Raji (cell line): ENCODE measurements at regions not wholly inside any gene's neighbourhood (a gene's known extent, or its start where the extent isn't known, plus 50 kb on each side); places are given as distances from the start of the nearest gene placed in this dataset.

ENCODE experiments used
- POLR2A ChIP-seq: IDR thresholded peaks from 2 replicates; pipeline ENCODE4 v1.6.1; 2011; ENCODE audit warnings: low read depth, low read length, control low read depth; ENCODE audit not compliant: insufficient read depth

DNA sequence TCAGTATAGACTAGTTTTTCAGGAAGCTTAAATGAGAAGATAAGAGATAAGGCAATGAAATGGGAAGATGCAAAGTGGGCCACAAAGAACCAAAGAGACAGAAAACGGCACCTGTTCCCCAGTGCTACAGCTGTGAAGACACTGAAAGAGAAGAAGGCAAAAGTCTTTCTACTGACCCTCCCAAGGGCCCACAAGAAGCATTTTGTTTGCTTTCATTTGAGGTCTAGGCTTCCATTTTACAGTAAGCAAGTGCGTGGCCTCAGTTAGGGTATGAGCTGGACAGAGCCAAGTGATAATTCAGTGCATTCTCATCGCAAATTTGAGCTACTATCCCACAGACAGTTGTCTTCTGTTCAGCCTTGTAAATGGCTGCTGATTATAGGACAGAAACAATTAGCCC is 53.4 kb upstream of the STK17B start:
- TF ChIP-seq POLR2A: no peak

DNA sequence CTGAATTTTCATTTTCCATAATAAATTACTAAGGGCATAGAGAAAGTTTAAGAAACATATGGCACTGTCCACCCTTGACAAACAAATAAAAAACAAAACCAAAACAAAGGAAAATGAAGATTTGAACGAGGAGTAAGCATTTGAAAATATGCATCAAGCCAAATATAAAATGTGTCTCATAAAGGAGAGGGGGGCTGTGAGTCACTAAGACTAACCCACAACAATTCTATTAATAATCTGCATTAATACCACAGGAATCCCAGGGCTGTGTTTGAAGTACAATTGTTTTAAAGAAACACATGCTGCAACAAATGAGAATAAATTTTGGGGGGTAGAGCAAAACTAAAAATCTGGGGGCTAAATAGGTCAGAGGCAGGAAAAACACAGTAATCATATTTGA is 53.8 kb upstream of the STK17B start:
- no peak for TF ChIP-seq POLR2A

DNA sequence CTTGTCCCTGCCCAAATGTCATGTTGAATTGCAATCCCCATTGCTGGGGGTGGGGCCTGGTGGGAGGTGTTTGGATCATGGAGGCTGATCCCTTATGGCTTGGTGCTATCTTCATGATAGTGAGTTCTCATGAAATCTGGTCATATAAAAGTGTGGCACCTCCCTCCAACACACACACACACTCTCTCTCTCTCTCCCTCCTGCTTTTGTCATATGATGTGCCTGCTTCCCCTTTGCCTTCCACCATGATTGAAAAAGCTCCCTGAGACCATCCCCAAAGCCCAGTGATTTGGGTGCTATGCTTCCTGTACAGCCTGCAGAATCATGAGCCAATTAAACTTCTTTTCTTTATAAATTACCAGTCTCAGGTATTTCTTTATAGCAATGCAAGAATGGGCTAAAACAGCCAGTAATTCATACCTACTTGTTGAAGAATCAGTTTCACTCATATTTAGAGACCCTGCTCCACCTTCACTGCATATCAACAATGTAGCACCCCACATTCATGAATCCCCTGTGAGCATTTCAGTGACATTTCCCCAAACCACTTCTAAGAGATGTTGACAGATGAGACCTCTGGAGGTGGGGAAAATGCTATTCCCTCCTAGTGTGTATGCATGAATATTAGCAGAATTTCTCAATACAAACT is 54.8 kb upstream of the STK17B start:
- no peak for TF ChIP-seq POLR2A

DNA sequence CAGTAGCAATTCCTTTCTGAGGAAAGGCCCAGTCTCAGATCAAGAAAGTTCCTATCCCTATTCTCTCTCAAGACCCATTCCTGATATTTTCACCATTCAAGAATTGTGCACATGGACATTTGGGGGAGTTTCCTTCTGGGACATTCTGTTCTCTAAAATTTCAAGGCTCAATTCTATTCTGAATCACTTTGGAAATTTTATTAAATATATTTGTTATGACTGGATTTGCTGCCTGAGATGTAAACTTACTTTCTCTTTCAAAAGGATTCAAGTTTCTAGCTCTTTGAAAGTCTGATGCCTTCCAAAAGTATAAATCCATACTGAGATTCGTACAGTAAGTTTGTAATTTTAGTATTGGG is 55.3 kb upstream of the STK17B start:
- no peak for TF ChIP-seq POLR2A

DNA sequence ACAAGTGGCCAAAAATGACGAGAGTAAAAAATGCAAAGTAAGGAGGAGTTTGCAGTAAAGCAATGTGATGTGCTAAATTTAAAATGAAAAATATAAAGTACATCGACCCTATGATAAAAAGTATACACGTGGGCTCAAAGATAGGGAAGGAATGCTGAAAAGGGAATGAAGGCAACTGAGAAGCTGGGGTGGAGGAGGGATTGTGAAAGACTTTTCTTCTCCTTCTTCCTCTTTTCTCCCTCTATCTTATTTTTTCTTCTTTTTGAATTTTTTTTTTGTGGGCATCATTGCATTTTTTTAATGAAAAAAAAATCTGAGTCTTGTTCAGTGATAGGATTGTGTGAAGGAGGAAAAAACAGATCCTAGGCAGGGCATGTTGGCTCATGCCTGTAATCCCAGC is 57.6 kb upstream of the STK17B start:
- no peak for TF ChIP-seq POLR2A

DNA sequence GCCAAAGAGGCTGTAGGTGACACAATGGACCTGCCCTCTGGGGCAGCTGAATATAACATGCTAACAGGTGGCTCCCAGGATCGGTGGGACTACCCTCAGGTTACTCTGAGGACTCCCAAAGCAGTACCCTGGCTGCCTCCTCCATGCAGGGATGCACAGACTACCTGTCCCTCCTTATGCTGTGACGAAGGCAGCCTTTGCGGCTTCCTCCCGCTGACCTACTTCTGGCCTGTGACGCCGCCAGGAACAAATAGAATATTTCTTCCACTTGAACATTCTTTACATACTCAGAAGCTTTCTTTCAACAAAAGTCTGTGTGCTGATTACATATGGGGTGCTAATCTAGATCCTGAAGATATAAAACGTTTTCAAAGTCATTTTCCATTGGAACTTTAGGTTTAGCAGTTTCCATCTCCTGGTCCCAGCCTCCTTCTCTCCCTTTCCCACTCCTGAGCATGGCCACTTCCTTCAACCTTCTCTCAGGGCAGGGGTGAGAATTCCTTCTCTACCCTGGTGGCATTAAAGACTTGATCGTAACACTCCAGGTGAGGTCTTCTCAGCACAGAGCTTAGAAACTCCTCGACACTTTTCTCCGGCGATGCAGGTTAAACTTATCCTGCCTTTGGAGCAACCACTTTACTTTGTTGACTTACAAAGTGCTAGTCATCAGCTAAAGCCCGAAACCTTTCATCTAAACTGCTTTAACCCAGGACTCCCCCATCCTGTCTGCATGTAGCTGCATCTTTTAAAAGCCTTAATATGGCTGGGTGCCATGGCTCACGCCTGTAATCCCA is 58.9 kb upstream of the STK17B start:
- TF ChIP-seq POLR2A: no peak

DNA sequence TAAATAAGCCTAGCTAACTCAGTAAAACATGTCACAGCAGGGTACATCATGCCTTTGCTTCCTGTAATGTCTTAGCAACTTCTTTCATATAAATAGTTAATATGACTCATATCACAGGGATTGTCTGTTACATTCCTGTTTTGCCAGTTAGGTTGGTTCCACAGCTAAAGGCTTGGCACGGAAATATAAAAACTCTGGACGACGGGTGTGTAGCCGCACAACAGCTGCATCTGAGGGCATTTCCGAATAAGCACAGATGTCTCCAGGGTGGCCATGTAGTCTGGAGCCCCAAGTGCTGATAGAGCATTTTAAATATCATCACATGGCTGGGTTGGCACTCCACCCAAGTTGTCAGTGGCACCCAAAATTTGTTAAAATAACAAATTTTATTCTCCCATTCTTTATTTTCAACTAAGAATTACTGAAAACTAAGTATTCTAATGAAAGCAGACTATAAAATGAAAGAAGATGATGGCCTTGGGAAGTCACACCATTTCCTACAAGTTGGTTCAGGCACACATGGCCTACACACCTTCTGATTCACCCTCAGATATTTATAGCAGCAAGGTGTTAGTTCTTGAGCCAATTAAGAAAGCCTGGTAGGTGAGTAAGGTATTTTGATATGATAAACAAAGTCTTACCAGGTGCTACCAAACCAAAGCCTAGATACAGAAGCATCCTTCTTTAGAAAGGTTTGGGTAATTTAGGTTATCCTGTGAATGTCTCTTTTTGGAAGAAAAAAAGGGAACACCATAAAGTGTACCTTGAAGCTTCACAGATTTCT is 61.8 kb upstream of the STK17B start:
- TF ChIP-seq POLR2A: 0 out of 2 replicates have a peak, but pooled peaks have one; percentile 16

DNA sequence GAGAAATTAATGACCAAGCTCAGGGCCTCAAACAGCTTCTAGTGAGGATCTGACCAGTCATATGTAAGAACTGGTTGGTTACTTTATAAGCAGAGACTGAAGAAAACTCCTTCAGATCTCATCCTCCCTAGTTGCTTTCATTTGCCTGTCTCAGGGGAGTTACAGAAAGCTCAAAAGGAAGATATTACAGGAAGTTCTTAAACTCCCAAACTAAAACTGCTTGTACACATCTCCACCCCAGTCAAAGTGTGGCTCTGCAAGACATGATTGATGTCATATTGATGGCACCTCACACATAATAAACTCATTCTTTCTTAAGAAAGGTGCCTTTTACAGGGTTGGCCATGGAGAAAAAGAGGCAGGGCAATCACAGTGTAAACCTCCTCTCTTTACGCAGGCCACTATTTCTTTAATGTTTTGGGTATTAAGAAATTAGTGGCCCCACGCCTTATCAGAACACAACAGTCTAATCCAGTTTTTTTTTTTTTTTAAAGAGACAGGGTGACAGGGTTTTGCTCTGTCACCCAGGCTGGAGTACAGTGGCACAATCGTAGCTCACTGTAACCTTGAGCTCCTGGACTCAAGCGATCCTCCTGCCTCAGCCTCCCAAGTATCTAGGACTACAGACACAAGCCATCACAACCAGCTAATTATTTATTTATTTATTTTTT is 62.6 kb upstream of the STK17B start:
- TF ChIP-seq POLR2A: peak; percentile 31; the same call in 1 of the 2 replicates

DNA sequence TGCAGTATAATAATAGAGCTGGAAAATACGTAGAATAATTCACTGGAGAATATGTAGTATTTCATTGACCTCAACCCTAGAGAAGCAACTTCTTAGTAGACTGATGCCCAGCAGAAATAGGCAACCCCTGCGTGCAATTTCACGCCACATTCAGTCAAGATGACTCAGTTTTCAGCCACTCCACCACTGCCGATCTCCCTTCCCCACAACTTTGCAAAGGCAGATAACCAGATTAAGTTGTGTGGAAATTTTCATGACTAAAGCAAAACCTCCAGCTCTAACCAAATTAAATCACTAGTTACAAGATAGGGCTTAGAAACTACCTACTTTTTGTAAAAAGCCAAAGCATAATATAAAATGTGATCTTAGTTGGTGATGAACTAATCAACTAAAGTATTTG is 63.3 kb upstream of the STK17B start:
- TF ChIP-seq POLR2A: no peak

DNA sequence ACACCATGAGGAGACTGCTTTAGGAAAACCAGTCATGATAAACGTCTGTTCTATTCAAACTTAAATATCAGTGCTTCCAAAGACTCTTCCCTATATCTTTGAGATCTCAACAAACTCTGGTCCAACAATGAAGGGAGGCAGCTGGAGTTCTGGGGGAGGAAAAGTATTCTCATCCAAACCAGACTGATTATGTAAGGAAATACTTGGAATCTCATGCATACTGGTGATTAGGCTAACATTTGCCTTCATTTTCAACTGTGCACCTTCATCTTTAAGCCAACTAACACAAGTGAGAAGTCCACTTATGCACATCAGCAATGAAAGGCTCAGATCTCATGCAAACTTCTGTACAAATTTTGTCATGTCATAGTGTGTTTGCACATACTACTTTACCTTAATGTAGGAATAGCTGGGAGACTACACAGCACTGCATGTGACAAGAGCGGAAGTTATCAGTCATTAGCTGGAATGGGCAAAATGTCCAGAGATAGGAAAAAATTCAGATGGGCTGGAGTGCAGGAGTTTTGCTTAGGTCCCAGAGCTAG is 67.5 kb upstream of the STK17B start:
- no peak for TF ChIP-seq POLR2A

DNA sequence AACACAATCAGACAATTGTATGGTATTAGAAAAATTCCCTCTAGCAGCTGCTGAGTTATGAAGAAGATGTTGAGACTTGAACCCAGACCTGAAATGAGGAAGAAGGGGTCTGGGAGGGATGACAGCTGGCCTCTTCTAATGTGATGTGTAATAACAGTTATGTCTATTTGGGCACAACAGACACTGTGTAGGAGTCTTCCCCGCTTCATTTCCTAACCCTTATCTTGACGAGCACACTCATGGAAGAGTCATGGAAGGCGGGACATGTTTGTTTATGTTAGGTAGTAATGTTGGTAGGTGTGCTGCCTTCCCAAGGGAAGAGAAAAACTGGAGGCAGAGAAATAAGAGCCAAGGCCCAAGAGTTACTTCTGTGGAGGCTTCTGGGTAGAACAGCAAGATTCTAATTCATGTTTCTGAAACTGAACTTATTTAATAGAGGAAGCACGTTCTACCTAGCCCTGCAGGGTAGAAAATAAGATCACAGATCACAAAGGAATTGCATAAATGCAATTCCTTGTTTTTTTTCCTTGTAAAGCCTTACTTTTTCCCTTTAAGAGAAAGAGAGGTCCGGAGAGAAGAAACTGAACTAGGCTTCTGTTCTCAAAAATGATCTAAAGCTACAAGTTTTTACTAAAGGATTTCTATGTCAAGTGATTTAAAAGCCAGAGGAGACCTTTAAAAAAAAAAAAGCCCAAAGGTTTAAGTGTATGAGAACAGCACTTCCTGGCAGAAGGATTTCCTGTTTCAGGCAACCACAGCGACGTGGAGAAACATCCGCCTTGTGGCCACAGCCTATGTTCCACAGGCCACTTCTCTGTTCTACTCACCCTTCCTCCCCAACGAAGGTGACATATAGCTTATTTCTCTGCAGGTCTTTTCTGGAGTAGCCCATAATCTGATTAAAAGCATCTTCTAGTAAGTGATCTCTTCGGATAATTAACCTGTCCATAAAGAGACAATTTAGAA is 68.5 kb upstream of the STK17B start:
- TF ChIP-seq POLR2A: peak; percentile 44

DNA sequence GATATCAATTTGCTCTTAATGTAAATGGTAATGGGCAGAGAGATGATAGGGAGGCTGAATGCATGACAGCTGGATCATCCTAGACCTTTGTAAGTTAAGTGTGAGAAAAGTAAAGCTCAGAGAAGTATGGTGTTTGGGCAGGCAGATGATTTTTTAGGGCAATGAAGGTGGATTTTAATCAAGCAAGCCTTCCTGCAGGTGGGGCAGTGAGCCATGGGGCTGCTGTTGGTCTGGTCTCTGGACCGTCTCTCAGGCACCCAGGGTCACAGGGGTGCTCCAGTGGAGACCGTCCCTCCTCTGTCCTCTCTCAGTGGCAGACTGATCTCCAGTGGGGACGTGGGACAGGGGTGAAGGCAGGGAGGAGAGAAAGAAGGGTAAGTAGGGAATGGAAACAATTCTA is 69.8 kb upstream of the STK17B start:
- TF ChIP-seq POLR2A: peak; percentile 48; the same call in 1 of the 2 replicates

DNA sequence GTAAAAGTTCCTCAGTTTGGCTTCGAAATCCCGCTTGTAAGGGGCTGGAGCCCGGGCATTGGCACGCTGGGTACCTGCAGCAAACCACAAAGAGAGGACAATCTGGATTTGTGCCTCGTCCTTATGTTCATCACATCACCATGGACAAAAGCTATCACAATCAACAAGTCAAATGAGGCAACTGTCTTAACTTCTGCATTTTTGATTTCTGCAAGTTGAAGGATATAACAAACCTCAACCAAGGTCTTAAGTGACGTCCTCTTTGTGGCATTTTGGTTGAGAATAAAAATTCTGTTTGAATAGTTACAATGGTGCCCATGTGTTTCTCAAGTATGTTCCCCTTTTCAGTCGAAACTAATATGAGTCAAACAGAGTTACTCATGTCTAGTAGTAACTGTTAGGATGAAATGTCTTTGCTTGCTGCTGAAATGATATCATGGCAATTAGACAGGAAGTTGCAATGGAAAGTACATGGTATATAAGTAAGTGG is 70.8 kb upstream of the STK17B start:
- TF ChIP-seq POLR2A: peak; percentile 43; the same call in 1 of the 2 replicates

DNA sequence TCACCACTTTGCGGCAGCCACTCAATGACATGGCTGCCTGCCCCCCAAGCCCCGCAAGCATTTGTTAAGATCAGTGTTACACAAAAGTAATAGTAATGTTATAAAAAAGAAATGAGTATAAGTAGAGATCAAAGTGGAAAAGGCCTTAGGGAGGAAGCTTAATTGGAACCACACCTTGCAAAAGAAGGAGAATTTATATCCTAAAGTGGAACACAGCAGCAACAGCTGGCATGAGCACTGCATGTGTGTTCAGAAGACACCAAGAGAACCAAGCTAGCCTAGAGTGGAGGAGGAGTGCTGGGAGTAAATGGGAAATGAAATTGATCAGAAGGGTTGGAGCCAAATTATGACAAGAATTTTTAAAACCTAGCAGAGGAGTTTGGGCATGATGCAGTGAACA is 73.1 kb upstream of the STK17B start:
- no peak for TF ChIP-seq POLR2A

DNA sequence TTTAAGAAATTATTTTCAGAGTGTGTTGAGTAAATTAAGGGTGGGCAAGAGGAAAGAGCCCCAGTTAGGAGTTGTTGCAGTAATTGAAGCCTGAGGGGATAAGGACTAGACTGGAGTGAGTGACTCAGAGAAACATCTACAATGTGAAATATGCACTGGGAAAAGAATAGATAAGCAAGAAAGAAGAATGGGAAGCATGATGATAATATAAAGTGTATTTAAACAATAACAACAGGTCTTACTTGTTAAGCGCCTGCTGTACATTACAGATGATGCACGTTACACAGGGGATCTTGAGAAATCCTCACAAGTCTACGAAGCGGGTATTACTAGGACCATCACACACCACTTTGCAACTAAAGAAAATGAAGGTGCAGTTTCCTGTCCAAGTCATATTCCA is 73.6 kb upstream of the STK17B start:
- no peak for TF ChIP-seq POLR2A
